NCI-H524 treated with DMSO at 0.1 percent for 48 hours (cell line): ENCODE measurements at regions not wholly inside any gene's neighbourhood (a gene's known extent, or its start where the extent isn't known, plus 50 kb on each side); places are given as distances from the start of the nearest gene placed in this dataset.

Experiments
- DNase-seq: peaks from one replicate; lab custom pipeline; 2025; lab: John Stamatoyannopoulos, UW

DNA sequence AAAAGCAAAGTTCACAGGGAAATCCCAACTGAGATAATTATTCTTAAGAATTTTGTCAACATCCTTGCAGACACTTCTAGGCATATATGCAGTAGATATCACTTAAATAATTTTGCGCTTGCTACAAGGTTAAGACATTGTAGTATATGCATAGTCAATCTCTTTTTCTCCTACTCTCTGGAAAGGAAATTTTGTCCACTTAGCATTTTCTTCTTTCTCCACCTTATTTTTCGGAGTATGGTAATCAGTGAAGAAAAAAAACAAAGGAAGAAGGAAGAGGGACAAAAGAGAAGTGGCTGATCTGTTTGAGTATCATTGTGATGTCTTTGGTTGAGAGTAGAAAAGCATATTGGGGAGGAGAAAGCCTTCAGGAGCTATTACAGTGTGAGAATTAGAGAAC is 104.6 kb downstream of the LACC1 start:
- no peak for DNase-seq

DNA sequence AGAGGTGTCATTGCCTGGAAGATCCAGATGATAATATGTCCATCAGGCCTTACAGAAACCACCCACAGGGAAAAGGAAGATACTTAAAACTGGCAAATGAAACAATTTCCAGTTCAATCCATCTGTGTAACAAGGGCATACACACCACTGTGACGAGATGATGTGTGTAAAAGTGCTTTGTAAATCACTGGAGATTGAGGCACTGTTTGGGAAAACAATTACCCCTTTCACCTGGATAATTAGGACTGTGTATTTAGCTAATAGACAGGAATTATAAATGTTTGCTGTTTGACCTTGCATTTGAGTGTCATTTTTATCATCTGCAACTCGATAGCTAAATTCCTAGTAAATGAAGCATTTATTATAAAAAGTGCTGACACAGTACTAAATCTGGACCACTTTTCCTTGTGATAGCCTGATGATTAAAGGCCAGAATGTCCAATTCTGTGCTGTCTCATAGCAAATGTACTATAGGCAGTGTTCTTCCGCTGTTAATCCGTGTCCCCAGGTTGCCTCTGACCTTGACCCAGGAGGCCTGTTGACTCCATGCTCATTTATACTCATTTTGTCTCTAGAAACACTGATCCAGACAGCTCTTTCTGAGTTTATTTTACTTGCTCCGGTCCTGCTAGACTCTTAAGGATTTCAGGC is 105.8 kb downstream of the LACC1 start:
- no peak for DNase-seq

DNA sequence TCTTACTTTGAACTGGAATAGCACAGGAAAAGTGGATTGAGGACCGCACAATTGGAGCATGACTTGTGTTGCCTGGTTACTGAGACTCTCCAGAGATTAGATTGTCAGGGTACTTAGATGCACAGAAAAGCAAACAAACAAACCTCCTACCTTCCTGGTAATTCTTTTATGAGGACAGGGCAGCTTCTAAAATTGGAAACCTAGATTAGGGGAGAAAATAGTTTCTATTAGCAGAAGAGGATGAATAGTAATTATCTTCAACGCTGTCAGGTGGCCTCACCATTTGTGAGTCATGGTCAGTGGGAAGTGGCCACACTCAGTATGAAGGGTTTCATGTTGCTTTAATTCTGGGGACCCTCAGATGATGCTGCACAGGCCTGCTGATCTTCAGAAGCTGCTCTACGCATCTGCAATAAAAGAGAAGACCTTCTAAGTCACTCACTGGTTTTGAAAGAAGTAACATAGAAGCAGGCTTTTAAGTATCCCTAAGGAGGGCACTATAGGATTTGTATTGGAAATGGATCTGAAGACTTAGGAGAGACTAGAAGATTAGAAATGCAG is 106.8 kb downstream of the LACC1 start:
- DNase-seq = no peak

GRCh38 chr13:43988302-43988701 is 108.6 kb downstream of the LACC1 start:
- no peak for DNase-seq

DNA sequence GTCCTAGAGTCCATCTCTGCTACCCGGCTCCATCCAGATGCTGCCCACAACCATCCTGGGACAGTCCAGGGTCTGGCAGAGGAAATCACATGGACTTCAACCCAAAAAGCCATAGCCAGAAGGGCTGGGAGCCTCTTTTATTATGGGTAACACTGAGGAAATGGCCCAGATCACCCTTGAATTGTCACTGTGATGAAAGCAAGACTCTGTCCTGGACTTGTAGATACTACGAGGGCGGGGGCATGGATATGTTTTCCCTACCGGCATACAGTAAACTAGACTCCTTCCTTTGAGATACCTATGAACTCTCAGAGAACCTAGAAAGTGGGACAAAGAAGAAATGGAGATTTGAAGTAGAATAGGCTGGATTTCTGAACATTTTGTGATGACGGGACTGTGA is 110.3 kb downstream of the LACC1 start:
- no peak for DNase-seq

DNA sequence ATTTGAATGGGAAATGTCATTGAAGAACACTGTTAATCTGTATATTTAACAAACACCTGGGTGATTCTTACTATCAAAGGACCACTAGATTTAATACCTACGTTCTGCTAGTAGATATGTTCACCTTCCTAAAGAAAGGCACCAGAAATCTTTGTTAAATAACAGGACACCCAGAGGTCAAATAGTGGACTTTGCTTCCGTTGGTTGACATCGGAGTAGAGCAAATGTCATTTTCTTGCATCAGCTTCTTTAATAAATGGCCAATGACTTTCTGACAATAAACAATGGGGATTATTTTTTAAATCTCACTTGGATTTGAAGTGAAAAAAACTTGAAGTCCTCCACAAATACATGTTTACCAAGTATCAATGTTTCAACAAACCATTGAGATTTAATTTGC is 111.1 kb downstream of the LACC1 start:
- no peak for DNase-seq

DNA sequence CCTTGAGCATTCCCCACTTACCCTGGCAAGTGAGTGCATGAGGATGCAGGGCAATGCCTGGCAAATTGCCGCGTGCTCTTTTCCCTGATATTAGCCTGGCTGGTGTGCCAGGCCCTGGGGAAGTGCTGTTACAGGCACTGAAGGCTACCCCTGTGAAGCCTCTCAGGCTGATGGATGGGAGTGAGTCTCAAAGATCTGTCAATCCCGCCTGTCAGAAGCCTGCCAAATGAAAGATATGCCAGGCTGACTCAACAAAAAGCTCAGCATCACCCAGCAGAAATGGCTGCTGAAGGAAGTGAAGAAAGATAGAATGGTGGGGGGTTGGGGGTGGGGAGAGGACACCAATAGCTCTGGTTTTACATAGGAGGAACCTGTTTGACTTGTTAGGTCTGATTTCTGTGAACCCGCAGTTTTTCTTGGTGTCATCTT is 112.1 kb downstream of the LACC1 start:
- no peak for DNase-seq

- no peak for DNase-seq
Observed at GRCh38 chr13:43992211-43992610, 112.5 kb downstream of the LACC1 start.

DNA sequence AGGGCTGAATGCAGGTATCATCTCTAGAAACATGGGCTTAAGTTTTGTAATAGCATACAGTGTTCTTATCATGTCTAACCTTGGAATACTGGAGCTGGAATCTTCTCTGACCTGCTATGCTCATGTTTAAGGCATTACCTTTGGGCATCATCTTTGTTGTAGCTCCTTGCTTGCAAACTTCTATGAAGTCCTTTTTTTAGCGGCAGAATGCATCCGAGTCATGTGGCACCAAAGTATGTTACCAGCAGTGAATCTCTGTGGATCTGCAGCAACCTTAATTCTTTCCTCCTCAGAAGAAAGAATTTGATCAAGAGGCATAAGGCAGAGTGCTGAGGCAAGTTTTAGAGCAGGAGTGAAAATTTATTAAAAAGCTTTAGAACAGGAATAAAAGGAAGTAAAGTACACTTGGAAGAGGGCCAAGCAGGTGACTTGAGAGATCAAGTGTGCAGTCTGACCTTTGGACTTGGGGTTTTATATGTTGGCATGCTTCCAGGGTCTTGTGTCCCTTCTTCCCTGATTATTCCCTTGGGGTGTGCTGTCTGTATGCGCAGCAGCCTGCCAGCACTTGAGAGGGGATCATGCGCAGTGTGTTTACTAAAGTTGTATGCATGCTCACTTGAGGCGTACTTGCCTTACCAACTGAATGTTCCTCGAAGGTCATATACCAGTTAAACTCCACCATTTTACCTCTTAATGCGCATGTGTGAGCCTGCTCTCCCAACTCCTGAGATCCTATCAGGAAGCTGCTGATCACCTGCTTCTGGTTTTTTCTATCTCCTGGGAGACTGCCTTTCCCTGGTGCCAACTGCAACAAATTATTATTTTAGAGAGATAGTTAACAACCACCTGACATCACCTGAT is 115.5 kb downstream of the LACC1 start:
- DNase-seq = no peak

DNA sequence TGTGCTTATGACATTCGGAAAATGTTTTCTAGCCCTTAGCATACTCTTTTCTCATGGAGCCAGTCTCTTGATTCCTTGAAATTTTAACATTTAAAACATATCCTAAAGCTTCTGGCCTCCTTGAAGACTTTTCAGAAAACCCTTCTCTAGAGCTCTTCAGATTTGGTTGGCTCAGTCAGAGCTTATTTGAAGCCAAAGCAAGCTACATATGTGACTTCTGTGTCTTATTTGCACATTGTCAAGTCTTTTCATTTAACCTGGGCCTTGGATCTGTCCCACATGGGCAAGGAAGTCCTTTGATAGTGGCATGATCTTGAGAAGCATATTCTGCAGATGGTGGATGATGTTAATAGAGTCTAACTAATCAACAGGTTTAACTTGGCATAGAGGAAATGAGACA is 116.5 kb downstream of the LACC1 start:
- DNase-seq = no peak

DNA sequence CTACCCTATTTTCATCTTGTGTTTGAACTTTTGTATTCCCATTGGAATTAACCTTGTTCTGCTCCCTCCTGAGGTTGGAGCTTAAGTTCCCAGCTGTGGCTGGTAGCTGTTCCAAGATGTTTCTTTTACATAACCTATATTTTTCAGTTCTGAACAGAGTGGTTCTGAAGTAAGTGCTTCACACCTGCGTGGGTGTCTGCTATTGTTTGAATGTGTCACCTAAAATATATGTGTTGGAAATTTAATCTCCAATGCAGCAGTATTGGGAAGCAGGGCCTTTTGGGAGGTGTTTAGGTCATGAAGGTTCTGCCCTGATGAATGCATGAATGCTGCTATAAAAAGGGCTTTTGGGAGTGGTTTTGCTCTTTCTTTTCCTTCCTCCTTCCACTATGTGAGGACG is 123.8 kb downstream of the LACC1 start:
- DNase-seq = no peak

DNA sequence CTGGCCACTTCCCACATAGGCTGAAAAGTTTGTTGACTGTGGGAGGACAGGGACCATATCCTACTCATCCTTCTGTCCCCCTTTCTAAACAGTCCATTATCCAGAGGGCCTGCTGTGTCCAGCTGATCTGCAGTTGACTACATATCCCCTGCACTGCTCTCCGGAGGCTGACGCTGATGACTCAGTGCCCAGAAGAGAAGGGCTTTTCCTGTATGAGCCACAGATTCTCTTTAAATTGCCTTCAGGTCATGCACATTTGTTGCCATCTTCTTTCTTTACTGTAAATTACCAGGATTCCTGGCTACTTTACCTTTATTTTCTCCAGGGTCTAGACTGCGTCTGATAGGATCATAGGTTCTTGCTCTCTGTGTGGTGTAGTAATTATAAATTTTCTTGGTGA is 125.2 kb downstream of the LACC1 start:
- DNase-seq = no peak

GRCh38 chr13:44007451-44007850 is 127.7 kb downstream of the LACC1 start:
- DNase-seq = no peak

DNA sequence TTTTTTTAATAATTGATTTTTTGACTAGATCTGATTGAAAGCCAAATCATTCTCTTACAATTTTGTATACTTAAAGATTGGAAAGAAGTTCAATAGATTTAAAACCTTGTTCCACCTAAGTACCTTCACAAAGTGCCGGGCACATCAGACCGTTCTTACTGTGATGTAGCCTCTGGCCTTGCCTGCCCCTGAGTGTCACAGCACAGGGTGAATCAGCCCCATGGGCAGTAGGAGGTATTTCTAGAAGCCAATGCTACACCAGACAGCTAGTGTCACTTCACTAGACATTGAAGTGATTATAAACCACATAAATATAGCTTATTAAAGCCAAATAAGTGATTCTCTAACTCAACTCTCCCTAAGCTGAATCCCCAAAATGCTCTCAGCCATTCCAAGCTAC is 131.3 kb downstream of the LACC1 start:
- no peak for DNase-seq

- DNase-seq = no peak
Observed at GRCh38 chr13:44012910-44013757, 133.4 kb downstream of the LACC1 start.

DNA sequence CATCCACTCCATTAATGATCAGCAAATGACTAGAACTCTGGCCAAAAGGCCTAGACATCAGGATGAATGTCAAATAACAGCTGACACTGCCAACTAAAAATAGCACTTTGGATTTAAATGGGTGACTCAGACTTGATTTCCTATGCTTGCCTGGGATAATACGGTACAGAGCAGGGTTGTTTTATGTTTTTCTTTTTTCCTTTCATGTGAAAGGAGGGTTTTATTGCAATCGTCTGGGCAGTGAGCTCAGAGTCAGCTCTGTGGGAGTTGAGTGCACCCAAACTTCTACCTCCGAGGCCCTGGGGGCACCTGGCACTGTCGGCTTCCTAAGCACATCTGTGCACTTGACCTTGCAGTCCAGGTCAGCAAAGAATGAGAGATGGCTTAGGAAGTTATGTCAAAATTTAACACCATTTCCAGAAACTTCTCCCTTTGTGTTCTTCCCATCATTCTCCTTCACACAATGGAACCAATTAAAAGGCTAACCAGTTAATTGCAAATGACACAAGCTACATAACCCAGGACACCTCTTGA is 134.1 kb downstream of the LACC1 start:
- DNase-seq = no peak

DNA sequence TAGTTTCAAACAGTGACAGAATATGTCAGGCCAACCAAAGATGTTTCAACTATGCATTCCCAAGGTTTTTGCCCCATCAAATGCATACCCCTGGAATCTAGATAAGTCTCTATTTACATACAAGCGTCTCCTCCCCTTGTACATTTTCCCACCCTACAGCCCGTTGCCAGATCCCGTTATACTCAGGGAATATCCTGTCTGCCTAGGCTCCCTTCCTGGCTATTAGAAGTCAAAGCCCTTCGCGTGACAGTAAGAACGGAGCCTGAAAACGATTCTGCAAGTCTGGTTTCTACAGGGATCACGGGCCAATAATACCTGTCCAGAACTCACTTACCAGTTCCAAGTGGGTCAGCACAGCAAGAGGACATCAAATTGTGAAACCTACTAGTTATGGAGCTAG is 134.8 kb downstream of the LACC1 start:
- no peak for DNase-seq

DNA sequence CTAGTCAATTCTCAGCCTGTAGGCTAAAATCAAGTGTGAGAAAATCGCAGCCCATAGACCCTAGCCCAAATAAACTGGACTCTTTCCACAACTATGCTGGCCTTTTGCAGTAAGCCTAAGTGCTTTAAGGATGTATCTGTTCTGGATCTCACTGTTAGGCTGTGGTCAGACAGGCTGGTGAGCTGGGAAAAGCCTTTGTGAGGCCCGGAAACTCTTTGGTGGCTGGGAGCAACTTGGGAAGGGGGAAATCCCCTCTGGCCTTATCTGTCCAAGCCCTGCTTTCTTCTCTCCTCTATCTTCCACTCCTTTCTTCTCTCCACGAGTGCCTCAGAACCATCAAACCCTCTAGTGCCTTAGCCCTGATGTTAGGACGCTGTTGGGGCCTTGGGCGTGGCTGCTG is 135.4 kb downstream of the LACC1 start:
- DNase-seq = no peak

- no peak for DNase-seq
Observed at GRCh38 chr13:44015811-44016210, 136.1 kb downstream of the LACC1 start.

GRCh38 chr13:44017756-44018309 is 138.1 kb downstream of the LACC1 start:
- DNase-seq = no peak

- no peak for DNase-seq
Observed at GRCh38 chr13:44019651-44020050, 139.9 kb downstream of the LACC1 start.

DNA sequence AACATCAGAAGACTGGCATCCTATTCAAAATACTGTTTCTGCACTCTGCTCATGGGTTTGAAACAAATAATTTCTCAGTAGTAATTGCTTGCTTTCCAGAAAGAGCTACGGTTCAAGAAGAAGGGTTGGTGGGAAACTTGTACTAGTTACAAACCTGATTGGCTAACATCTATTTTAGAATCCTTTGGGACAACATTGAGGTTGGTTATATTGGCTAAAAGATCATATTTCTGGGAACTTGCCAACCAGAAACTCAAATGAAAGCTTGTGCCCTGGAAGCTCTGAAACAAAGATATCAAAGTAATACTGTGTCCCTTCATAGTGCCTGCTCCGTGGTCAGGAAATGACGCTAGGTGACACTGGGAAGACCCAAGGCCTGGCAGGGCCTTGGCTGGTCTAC is 141.7 kb downstream of the LACC1 start:
- no peak for DNase-seq
